ENCODE measurements at regions not wholly inside any gene's neighbourhood (a gene's known extent, or its start where the extent isn't known, plus 50 kb on each side); places are given as distances from the start of the nearest gene placed in this dataset.
"Not testable (repeated sequence)": the region's sequence is repeated elsewhere in the genome, so short reads cannot be mapped to it uniquely, and the experiment has no call there.

DNA sequence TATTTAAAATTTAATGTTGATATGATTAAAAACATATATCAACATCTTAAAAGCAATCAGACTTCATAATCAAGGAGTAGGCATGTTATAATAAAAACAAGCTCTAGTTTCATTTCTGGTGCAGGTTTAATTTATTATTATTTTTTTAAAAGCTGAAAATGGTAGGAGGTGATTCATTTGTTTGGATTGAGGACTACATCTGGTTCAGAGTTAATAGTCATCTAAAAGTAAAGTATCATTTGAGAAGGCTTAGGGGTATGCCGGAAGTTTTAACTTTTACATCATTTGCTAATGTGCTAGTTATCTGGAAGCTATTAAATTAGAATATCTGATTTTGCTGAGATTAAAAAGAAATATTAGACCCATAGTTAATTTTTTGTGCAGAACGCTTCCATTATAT is 169.5 kb upstream of the LAMA2 start:
- in situ Hi-C loops (cut with MboI; ENCODE audit: low pct_unique_long_range_greater_than_20kb, low sequenced_read_pairs, unreplicated experiment), result no loop called here
- no peak for DNase-seq (ENCODE audit: low spot score)
- TF ChIP-seq, protein P1, sequence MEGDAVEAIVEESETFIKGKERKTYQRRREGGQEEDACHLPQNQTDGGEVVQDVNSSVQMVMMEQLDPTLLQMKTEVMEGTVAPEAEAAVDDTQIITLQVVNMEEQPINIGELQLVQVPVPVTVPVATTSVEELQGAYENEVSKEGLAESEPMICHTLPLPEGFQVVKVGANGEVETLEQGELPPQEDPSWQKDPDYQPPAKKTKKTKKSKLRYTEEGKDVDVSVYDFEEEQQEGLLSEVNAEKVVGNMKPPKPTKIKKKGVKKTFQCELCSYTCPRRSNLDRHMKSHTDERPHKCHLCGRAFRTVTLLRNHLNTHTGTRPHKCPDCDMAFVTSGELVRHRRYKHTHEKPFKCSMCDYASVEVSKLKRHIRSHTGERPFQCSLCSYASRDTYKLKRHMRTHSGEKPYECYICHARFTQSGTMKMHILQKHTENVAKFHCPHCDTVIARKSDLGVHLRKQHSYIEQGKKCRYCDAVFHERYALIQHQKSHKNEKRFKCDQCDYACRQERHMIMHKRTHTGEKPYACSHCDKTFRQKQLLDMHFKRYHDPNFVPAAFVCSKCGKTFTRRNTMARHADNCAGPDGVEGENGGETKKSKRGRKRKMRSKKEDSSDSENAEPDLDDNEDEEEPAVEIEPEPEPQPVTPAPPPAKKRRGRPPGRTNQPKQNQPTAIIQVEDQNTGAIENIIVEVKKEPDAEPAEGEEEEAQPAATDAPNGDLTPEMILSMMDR (IDR thresholded peaks at IDR 0.05; ENCODE audit: extremely low read depth, insufficient read depth, missing control alignments), result no peak

DNA sequence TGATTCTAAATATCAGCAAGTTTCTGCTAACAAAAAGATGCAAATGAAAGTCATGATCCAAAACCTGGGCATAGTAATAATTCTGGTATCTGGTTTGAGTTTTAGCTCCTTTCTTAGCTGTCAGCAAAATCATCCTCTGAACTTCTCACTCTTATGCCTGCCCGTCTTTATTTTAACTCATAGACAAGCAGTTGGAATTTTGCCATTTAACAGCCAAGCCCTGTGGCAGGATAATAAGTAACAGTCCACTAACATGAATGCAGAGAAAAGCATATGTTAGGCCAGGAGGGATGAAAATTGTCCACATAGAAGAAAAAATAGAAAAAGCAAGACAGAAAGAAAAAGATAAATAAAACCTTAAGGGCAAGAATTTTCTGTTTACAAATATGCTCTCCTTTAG is 170.0 kb upstream of the LAMA2 start:
- in situ Hi-C loops (cut with MboI; ENCODE audit: low pct_unique_long_range_greater_than_20kb, low sequenced_read_pairs, unreplicated experiment), result no loop called here
- TF ChIP-seq, protein P1 (IDR thresholded peaks at IDR 0.05; ENCODE audit: extremely low read depth, insufficient read depth, missing control alignments), result no peak
- DNase-seq (ENCODE audit: low spot score), result no peak

DNA sequence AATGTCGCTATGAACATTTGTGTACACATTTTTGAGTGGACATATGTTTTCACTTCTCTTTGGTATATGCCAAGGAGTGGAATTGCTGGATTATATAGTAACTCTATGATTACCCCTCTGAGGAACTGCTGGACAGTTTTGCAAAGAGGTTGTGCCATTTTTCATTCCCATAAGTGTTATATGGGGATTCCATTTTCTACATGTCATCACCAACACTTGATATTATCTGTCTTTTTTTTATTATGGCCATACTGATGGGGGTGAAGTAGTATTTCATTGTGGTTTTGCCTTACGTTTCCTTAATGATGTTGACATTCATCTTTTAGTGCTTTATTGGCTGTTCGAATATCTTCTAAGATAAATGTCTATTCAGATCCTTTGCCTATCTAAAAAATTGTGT is 171.8 kb upstream of the LAMA2 start:
- in situ Hi-C loops (cut with MboI; ENCODE audit: low pct_unique_long_range_greater_than_20kb, low sequenced_read_pairs, unreplicated experiment), result no loop called here
- DNase-seq (ENCODE audit: low spot score), result no peak
- TF ChIP-seq, protein P1 (IDR thresholded peaks at IDR 0.05; ENCODE audit: extremely low read depth, insufficient read depth, missing control alignments), result no peak

DNA sequence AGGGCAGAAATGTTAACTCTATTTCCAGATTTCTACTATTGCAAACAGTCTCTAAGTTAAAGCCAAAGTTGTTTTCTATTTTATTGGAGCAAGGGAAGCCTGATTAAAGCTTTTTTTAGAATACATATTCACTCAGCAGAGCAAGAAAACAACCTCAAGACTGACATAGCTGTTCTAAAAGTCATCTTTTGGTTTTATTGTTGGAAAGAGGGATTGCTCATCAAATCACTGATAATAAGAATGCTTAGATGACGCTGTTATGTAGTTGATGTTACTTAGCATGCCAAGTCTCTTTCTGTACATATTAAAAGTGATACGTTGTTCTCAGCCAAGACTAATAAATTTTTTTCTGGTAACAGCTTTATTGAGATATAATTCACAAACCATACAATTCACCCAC is 172.6 kb upstream of the LAMA2 start:
- TF ChIP-seq, protein P1 (IDR thresholded peaks at IDR 0.05; ENCODE audit: extremely low read depth, insufficient read depth, missing control alignments), result no peak
- in situ Hi-C loops (cut with MboI; ENCODE audit: low pct_unique_long_range_greater_than_20kb, low sequenced_read_pairs, unreplicated experiment), result no loop called here

DNA sequence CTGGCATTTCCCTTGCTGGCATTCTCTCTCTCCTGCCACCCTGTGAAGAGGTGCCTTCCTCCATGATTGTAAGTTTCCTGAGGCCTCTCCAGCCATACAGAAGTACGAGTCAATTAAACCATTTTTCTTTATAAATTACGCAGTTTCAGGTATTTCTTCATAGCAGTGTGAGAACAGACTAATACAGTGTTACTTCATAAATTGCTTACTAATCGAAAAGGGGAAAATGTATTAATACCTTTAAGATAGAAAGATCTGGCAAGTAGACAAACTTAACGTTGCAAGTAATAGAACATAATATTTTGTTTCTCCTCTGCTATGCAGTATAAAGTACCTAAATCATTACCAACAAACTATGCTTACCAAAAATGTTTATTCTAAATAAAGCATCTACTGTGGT is 178.3 kb upstream of the LAMA2 start:
- TF ChIP-seq, protein P1 (IDR thresholded peaks at IDR 0.05; ENCODE audit: extremely low read depth, insufficient read depth, missing control alignments), result no peak
- DNase-seq (ENCODE audit: low spot score), result no peak
- in situ Hi-C loops (cut with MboI; ENCODE audit: low pct_unique_long_range_greater_than_20kb, low sequenced_read_pairs, unreplicated experiment), result no loop called here

More for the DNA sequence above, 172.6 kb upstream of the LAMA2 start:
- DNase-seq (ENCODE audit: low spot score), result no peak

DNA sequence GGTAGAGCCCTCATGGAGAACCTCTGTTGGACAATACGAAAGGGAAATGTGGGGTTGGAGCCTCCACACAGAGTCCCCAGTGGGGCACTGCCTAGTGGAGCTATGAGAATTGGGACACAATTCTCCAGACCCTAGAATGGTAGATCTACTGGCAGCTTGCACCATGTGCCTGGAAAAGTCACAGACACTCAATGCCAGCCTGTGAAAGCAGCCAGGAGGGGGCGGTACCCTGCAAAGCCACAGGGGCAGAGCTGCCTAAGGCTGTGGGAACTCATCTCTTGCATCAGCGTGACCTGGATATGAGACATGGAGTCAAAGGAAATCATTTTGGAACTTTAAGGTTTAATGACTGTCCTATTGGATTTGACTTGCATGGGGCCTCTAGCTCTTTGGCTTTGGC is 179.1 kb upstream of the LAMA2 start:
- DNase-seq (ENCODE audit: low spot score); in situ Hi-C loops (cut with MboI; ENCODE audit: low pct_unique_long_range_greater_than_20kb, low sequenced_read_pairs, unreplicated experiment): not testable (repeated sequence)

DNA sequence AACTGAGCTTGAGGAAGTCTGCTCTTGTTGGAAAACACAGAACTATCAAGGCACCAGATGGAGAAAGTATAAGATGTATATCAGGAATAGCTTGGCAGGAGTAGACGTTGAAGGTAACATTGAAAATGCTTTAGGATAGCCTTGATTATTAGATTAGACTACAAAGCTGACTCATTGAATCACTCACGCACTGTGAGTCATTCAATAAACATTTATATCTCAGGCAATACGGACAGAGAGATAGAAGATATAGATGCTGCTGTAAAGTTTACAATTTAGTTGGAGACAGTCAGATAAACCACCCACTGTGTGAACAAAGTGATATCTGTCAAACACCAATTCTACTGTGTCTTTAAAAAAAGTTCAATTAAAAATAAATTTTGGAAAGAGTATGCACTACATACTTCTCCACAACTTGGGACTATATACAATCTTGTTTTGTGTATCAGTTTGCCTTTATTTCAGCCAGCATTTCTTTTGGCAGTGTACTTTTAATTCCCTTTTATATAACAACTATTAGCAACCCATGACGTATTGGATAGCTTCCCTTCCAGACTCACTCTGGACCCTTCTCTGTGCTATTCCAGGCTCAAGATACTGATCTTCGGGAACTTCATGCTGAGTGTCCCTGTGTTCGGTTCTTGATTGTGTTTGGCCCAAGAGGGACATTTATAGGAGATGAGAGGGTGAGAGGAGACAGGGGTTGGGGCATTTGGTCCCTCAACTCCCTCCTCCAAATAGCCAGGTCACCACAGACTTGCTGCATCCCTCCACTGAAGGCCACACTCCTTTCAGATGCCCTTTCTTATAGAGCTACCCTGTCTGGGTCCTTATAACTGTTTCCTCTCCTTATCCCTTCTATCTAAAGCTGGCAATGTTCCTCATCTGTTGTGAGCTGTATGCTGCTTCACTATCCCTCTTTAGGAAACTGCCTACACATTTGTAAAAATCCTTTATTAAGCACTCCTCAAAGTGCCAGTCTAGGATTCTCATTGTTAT is 176.6 kb upstream of the PTPRK start:
- TF ChIP-seq, protein P1 (IDR thresholded peaks at IDR 0.05; ENCODE audit: extremely low read depth, insufficient read depth, missing control alignments), result no peak
- in situ Hi-C loops (cut with MboI; ENCODE audit: low pct_unique_long_range_greater_than_20kb, low sequenced_read_pairs, unreplicated experiment), result no loop called here
- DNase-seq (ENCODE audit: low spot score), result no peak
